GM19193 (cell line): ENCODE measurements at regions not wholly inside any gene's neighbourhood (a gene's known extent, or its start where the extent isn't known, plus 50 kb on each side); places are given as distances from the start of the nearest gene placed in this dataset.

Experiments used
- POLR2A ChIP-seq: IDR thresholded peaks from 4 replicates; pipeline ENCODE4 v1.6.1; 2011; ENCODE audit not compliant: insufficient read depth, insufficient read length; ENCODE audit errors: extremely low read depth

- TF ChIP-seq POLR2A = no peak
Observed at GRCh38 chr3:144708437-144708836, 736.8 kb downstream of the DIPK2A start.

- no peak for TF ChIP-seq POLR2A
Observed at GRCh38 chr3:144737281-144737680, 765.7 kb downstream of the DIPK2A start.

- no peak for TF ChIP-seq POLR2A
Observed at GRCh38 chr3:144743225-144743668, 771.6 kb downstream of the DIPK2A start.

GRCh38 chr3:144744473-144744872 is 772.9 kb downstream of the DIPK2A start:
- TF ChIP-seq POLR2A = no peak

- TF ChIP-seq POLR2A = no peak
Observed at GRCh38 chr3:144746631-144747030, 775.0 kb downstream of the DIPK2A start.

GRCh38 chr3:144754076-144754783 is 782.6 kb downstream of the DIPK2A start:
- no peak for TF ChIP-seq POLR2A

- no peak for TF ChIP-seq POLR2A
Observed at GRCh38 chr3:144756704-144757440, 785.2 kb downstream of the DIPK2A start.

- TF ChIP-seq POLR2A = no peak
Observed at GRCh38 chr3:144760831-144761230, 789.2 kb downstream of the DIPK2A start.

GRCh38 chr3:144762091-144762490 is 790.5 kb downstream of the DIPK2A start:
- TF ChIP-seq POLR2A = no peak

GRCh38 chr3:144763878-144764454 is 792.3 kb downstream of the DIPK2A start:
- no peak for TF ChIP-seq POLR2A

GRCh38 chr3:144770281-144770680 is 798.7 kb downstream of the DIPK2A start:
- TF ChIP-seq POLR2A = no peak

GRCh38 chr3:144770915-144771351 is 799.3 kb downstream of the DIPK2A start:
- no peak for TF ChIP-seq POLR2A

- TF ChIP-seq POLR2A = no peak
Observed at GRCh38 chr3:144771381-144771870, 799.8 kb downstream of the DIPK2A start.

GRCh38 chr3:144772372-144772771 is 800.7 kb downstream of the DIPK2A start:
- no peak for TF ChIP-seq POLR2A

- TF ChIP-seq POLR2A = no peak
Observed at GRCh38 chr3:144773350-144773749, 801.7 kb downstream of the DIPK2A start.
